ENCODE measurements at regions not wholly inside any gene's neighbourhood (a gene's known extent, or its start where the extent isn't known, plus 50 kb on each side); places are given as distances from the start of the nearest gene placed in this dataset.

- TF ChIP-seq POLR2AphosphoS5 (IDR thresholded peaks at IDR 0.05) (no peak), CTCF (IDR thresholded peaks at IDR 0.05) (no peak)
Observed at GRCh38 chr1:96290801-96291200, 430.8 kb upstream of the PTBP2 start.
